Renal cortex interstitium (tissue), 11 donors: ENCODE measurements at regions not wholly inside any gene's neighbourhood (a gene's known extent, or its start where the extent isn't known, plus 50 kb on each side); places are given as distances from the start of the nearest gene placed in this dataset.
A peak's percentile ranks its signal among the peaks of the same experiment; 100 is the strongest.

ENCODE experiments used
- DNase-seq, 11 donors: peaks; one replicate each; pipeline ENCODE4 v3.0.0-alpha.2; 2013; ENCODE audit warnings: low read depth in 9 of 11, low spot score in 4 of 11; ENCODE audit errors: extremely low read depth in 1 of 11

DNA sequence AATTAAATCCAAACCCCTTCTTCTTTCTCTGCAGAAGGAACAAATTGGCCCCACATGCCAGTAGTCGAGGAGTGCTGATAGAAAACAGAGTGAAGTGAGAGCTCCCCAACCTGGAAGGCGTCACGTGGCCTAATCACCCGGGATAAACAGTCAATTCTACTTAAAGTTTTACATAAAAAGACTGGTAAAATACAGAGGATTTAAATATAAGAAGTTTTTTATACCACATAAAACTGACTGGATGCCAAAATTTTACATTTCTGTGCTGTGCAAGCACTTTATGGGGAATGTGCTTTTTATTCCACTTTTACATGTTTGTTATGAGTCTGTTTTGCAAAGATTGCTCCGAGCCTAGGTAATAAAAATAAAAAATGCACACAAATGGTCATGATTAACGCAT lies 1586.8 kb upstream of the ACVR2A start:
- DNase-seq: no peak

DNA sequence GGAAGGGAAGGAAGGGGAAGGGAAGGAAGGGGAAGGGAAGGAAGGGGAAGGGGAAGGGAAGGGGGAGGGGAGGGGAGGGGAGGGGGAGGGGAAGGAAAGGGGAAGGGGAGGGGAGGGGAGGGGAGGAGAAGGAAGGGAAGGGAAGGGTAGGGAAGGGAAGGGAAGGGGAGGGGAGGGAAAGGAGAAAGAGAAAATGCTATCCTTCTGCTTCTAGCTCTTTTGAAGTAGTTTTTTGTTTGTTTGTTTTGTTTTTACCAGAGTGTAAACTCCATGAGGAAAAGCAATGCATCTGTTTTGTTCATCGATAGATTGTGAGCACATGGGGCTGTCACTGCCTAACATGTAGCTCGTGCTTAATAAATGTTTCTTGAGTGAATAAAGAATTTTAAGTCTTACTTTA lies 1592.7 kb upstream of the ACVR2A start:
- DNase-seq: no peak

DNA sequence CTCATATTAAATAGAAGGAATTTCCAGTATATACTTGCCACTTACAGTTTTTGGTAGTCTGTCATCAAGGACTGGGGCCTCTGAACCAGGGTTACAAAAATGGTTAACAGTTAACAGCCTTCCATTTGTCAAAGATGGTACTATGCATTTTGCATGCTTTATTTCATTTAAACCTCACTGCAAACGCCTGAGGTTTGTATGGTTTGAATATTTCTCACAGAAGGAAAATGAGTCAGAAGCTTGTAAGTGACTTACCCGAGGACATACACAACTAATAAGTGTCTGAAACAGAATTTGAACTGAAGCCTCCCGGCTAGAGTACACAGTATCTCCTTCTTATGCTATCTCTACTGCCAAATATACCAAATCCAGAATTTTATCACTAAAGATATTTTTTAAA lies 1593.5 kb upstream of the ACVR2A start:
- no peak for DNase-seq

DNA sequence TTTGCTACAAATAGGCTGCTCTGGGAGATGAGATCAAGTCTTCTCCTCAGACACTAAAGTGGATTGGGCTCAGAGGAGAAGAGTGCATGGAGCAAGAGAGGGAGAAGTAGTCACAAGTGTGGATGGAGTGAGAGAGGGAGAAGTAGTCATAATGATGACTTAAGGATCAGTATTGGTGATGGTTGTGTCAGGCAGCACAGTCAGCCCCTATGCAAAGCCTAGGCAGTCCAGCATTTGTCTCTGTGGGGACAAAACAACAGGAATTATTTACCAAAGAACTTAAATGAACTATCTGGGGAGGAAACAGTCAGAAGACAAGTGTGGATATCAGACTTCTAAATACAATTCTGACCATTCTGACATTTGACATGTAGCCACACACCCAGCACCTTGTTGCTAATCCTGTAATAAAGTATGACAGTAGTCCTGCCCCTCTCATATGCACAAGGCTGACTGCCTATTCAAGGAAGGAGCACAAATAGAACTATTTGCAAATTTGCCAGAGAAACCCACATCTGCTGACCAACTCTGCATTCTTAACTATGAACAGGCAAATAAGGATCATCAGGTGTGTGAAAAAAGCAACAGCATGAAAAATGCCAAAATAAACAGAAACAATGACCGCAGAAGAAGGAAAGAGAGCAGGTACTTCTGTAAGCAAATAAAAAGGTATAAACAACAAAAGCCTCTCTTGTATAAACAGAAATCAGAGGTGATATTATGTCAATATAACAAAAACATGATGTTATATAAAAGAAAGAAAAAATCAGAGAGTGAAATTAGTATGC lies 1597.9 kb upstream of the ACVR2A start:
- no peak for DNase-seq

DNA sequence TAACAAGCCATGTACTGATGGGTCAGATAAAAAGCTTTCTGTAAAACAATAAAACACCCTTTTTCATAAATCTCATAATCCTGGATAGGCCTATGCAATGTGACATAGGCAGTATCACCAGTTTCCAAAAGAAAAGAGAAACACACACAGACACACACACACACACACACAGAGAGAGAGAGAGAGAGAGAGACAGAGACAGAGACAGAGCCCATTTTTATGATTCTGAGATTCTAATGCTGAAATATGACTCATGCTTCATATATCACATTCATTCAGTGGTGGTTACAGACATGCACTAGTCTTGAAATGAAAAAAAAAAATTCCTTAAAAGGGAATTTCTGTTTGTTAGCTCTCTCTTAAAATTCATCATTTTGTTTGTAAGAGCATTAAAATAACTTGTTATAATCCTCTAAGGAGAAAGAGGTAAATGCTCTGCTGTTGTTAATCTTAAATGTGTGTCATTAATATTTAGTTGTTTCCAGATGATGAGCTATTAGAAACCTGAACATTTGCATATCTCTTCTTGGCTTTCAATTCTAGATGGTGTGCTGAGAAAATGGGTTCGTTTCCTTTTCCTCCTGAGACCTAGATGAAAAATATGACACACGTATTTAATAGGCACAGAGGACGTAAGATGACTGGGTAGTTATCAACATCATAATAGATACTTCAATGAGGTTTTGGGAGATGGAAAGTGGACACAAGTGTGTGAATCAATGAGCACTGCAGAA lies 1598.7 kb upstream of the ACVR2A start:
- DNase-seq: no peak

DNA sequence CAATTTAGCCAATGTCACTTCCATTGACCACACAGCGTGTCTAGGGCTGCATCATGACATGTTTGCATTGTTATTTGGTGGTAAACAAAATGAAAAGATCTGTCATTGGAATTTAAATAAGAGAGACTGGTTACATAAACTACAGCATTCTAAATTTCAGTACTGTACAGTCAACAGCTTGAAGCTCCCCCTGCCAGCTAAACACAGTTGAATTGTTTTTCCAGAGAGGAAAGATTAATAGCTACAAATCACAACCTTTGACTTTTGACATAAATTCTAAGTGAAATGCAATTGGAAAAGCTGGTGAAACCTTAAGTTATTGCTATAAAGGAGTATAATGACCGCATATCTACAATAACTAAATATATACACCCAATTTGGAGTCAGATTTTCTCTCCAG lies 1600.0 kb upstream of the ACVR2A start:
- peak in 6 of 11 donors; percentile 15 to 49 (median 24) for DNase-seq

DNA sequence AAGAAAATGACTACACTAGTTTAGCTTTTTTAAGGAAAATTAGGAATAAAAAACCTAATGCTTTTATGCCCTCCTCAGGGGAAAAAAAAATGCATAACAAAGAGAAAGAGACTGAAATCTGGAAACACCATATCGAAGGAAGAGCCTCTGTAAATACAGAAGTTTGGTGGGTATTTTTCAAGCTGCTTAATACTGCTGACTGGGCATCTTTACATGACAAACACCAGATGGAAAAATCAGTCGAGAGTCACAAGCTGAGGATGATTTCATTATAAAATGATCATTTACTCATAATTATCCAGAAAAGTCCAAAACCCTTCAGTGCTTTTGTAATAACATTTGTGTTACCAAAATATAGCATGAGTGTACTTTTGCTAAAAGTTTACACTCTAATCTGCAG lies 1600.7 kb upstream of the ACVR2A start:
- no peak for DNase-seq

DNA sequence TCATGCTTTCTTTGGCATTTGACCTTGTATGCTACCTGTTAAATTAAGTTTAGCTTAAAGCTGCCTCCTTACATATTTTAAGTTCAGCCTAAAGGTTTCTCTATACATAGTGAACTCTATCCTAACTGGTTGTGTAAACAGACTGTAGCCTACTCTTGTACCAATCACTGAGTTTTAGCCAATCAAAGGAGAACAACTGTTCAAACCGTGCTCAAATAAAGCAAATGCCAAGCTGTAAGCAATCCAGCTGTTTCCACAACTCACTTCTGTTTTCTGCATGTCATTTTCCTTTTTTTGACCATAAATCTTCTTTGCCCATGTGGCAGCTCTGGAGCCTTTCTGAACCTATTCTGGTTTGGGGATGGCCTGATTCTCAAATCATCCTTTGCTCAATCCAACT lies 1603.8 kb upstream of the ACVR2A start:
- no peak for DNase-seq

DNA sequence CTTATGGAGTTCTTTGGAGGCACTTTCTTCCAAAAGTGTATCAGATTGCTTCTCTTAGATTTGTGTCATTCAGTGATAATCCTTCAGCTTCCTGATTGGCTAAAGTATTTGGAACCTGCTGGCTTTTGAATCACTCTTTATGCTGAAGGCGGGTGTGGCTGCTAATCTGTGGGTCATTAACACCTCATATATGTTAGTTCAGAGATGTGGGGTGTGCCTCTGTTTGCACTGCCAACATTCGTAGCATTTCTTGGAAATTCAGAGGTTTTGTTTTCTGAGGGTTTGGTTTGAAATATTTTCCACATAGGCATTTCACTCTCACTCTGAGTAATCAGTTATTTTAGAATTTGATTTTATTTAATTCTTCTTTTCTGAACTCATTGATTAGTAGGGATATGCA lies 1604.4 kb upstream of the ACVR2A start:
- DNase-seq: no peak

DNA sequence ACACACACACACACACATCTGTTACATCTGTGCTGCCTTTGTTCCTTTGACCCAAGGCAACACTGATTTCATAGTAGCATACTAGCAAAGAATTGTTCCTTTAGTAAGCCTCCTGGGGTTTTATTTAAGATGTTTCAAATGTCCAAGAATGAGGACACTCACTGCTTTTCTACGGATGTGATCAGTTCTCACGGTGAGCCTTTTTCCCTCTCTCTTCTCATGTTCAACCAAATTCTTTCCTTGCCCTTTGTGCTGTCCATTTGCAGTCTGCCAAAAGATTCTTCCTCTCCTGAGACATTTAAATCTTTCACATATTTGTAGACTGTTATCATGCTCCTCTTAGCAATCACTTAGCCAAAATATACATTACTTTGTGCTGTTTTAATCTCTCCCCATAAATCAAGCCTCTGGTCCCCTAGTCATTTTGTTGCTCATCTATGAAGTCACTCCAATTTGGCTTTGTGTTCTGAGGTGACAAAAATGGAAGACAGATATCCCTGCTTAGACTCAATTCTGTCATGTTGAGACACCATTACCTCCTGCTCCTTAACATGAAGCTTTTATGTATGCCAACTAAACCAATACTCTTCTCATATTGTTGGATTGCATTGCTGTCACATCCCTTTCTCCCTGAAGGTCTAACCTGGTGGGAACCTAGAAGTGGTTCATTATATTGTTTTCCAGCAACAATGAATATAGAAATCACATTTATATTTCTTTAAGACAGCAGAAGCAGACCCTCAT lies 1605.3 kb upstream of the ACVR2A start:
- DNase-seq: no peak

DNA sequence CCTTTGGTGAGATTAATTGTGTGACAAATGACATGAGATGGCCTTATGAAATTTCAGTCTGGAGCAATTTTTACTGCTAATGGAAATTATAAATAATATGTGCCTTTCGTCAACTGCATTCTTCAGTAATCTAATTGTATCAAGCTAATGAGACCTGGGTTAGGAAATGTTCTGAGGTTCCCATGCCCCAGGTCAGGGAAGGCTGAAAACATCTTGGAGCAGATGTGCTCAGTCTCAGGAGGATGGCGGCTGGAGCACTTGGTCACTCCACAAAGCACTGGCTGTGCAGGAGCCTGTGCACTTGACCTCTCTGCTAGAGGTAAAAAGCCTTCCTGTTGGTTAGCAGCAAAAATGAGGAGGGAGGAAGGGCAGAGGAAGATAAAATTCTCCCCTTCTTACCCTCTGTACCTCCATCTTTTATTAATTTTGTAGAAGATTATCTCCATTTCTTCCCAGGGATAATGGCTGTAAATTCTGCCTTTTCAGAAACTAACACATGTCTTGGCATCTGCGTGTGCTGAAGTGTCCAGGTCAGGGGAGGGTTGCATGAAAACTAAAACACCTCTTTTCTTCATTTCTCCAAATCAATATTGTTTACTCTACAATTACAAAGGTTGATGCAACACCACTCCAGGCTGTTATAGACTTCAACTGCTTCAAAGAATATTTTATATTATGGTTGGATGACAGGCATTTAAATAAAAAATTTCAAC lies 1606.4 kb upstream of the ACVR2A start:
- DNase-seq: no peak

DNA sequence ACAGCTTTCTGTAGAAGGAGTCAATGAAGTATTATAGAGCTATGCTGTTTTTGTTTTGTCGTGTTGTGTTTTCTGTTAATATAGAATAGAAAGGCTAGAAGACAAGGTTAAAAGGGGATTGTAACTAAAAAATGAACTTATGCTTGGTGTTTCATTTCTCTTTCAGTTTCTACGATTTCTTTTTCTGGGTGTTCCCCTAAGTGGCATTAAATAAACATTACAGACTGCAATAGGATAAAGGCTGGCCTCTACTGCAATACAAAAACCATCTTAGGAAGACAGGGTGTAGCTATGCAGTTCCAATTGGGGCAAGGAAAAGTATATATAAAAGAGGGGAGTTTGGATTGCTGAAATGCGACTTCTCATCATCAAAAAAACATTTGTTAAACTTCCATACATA lies 1609.7 kb upstream of the ACVR2A start:
- no peak for DNase-seq

DNA sequence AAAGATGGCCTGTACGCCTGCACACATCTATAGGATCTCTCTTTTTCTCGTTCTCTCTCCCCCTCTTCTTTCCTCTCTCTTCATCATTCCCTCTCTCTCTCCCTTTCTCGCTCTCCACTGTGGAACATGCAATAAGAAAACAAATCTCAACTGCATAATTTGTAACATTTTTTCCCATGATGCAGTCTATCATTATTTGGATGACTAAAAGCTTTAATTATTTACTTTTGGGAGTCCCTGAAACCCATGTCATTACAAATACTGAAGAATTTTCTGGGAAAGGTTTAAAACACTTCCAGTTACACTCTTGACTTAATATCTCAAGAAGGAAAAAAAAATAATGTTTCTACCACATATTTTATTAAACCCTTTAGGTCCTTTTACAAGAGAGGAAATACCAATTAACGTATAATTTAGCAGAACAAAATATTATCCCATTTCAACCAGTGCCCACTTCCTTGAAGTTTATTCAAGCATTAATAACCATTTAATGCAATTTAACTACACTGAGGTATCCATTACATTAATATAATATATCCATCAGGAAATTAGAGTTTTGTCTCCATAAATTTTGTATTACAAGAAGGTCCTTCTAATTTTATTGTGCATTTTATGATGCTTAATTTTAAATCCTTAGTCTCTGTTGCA lies 1615.2 kb upstream of the ACVR2A start:
- no peak for DNase-seq

DNA sequence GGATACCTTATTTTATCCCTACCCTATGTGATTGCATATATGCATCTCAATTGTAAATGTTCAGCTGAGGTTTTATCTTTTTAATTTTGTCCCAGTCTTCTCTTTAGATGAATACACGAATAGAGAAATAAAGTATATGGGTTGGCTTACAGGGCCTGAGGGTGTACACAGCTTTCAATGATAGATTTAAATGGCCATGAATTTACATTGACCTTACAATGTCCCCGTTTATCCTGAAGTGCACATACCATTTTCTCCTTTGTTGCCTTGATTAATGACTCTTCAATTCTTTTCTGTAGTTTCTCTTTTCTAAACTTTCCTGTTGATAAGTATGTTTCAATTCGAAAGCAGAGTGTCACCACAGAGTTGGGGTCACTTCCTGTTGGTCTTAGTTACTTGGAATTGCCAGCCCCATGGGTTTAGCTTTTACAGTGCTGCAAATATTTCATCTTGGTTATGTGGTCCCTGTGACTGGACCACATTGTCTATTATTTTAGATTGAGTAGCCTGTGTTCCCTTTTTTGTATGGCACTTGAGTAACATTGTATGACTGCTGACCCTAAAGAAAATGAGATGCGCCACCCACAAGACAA lies 1616.3 kb upstream of the ACVR2A start:
- no peak for DNase-seq

DNA sequence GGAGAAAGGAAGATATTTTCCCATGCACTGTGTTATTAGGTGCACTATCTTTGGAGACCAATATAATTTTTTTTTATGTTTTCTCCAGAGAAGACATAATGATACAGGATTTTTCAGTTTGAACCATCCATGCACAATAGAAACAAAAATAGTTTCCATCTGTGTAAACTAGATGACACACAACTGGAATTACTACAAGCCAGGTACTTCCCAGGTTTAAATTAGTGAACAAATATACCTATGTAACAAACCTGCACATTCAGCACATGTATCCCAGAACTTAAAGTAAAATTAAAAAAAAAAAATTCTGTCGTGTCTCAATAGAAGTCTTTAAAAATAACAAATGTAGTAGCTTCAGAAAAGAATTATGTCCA lies 1616.8 kb upstream of the ACVR2A start:
- DNase-seq: no peak

DNA sequence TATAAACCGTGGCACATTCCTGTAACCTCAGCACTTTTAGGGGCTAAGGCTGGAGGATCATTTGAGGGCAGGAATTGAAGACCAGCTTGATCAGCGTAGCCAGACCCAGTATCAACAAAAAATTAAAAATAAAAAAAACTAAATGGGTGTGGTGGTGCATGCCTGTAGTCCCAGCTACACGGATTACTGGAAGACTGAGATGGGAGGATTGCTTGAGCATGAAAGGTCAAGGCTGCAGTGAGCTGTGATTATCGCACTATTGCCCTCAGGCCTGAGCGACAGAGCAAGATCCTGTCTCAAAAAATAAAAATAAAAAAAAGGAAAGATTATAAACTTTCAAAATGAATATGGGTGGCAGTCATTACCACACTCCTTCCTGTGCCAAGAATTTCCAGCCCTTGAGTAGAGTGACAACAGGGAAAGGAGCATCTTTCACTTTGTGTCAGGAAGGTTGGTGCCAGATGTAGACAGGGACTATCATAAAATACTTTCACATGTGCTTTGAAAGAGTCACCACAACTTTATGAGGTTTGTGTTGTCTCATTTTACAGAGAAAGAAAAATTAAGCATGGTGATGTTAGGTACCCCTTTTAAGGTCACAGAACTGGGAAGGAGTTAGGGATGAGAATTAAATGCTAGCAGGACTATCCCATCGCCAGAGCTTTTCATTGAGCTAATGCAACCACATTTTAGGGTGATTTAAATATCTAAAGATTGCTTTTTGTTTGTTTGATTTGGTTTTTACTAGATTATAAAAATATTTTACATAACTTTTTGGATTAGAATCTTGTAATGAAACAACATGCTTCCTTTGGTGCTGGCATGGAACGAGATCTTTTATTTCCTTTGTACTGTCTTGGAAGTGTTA lies 1617.4 kb upstream of the ACVR2A start:
- no peak for DNase-seq

DNA sequence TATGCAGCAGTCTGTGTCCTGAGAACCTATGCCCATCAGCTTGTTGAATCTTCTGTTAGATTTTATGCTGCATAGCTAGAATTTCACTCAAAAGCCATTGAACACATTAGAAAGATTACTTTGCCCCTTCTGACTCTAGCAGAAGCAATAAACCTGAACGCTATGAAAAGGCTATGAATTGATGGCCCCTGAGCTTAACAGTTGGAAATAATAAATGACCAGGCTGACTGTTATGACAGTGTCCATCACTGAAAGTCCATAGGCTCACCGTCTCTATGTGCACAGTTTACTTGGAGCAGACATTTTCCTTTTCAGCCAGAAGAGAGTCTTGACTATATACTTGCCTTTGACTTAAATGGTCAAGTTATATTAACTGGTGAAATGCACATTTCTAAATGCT lies 1618.8 kb upstream of the ACVR2A start:
- DNase-seq: no peak

DNA sequence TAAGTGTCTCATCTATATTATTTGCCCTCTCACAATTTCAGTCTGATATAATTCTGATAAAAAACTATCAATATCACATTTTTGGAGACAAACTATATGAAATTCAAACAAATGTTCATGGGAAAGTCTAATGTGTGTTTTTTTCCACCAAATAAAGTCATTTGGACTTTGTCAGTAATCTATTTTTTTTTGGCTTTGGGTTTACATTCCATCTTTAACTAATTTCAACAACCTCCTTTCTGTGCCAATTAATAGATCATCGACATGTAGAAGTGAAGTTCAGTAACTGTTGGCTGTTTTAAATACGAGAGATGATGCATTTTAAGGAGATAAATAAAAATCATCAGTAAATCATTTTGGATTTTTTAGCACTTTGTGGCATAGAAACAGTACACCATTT lies 1623.0 kb upstream of the ACVR2A start:
- no peak for DNase-seq
